RWPE1 (cell line): ENCODE measurements at regions not wholly inside any gene's neighbourhood (a gene's known extent, or its start where the extent isn't known, plus 50 kb on each side); places are given as distances from the start of the nearest gene placed in this dataset.

Source experiments
- CTCF ChIA-PET: fragments of 350-600 bp; sonication (Branson Sonifier 250); formaldehyde crosslinking; extraction: SDS; loops from one replicate; lab custom pipeline; 2021; lab: Yijun Ruan, JAX
- POLR2A ChIA-PET: fragments of 400-600 bp; formaldehyde crosslinking; extraction: SDS; loops from one replicate; lab custom pipeline; 2020; ENCODE audit warnings: antibody characterized with exemption; ENCODE audit not compliant: low non-redundant PET; lab: Yijun Ruan, JAX
- DNase-seq: peaks from one replicate; pipeline ENCODE4 v3.0.0; 2012; ENCODE audit warnings: low spot score
- H3K27ac ChIP-seq: fragments of 450-650 bp; 2 replicates; pipeline ENCODE4 v1.5.1; 2017
- CTCF ChIP-seq: fragments of 450-650 bp; conservative IDR thresholded peaks from 2 replicates; pipeline ENCODE4 v1.5.1; 2017; ENCODE audit warnings: low read depth, mild to moderate bottlenecking

GRCh38 chr12:114213055-114213581, 192.8 kb downstream of the TBX5 start:
- CTCF ChIA-PET = no interaction called here
- POLR2A ChIA-PET = no interaction called here
- TF ChIP-seq CTCF = no peak
- H3K27ac ChIP-seq = no peak overlapping the region
- no peak for DNase-seq

DNA sequence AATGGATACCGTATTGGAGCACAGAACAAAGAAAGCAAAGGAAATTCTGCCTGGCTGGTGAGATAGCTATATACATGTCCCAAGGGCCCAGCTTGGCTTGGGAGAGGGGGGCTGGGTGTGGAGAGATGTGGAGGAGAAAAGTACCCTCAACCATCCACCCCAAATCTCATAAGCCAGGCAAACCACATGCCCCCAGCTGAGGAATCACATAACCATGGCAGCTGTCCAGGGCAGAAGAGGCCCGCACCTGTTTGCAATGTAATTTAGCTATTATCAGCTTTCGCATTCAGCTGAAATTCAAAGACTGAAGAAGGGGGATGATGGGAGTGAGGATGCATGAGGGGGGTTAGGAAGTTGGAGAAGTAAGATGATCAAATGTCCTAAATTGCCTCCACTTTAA, 196.1 kb downstream of the TBX5 start:
- no peak for DNase-seq
- no peak for TF ChIP-seq CTCF
- ChIA-PET CTCF (no interaction called here), POLR2A (no interaction called here)
- H3K27ac ChIP-seq = no peak overlapping the region

DNA sequence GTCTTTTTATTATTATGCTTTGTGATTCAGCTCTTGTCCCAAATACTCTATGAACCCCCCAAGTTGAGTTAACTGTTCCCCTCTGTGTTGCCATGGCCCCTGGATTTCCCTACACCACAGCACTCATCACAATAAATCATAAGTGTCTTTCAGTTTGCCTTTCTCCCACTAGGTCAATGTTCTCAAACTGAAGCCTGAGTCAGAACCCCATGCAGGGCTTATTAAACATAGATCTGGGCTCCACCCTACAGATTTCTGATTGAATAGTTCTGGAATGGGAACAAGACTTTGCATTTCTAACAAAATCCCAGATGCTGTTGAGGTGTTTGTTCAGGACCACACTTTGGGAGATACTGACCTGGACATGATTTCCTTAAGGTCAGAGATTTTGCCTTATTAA, 199.4 kb downstream of the TBX5 start:
- no peak for DNase-seq
- POLR2A ChIA-PET = no interaction called here
- TF ChIP-seq CTCF = no peak
- H3K27ac ChIP-seq = no peak overlapping the region
- CTCF ChIA-PET = no interaction called here

DNA sequence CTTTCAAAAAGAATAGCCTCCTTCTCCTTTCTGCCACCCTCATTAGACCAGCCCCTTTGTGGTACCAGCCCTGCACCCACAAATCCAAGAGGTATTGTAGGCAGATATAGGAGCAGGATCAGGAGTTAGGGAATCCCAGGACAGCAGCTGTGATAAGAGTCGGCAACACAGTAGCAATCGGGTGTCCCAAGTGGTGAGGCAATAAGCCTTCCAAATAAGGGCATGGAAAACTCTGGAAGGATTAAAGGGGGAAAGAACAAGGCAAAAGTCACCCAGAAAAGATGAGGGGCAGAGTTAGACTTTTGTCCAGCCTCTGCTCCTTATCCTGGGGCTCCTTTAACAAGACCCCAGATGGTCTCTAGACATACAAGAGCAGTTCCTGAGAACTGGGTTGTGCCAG, 204.2 kb downstream of the TBX5 start:
- no peak overlapping the region for H3K27ac ChIP-seq
- CTCF ChIA-PET = no interaction called here
- DNase-seq = no peak
- POLR2A ChIA-PET = no interaction called here
- no peak for TF ChIP-seq CTCF

DNA sequence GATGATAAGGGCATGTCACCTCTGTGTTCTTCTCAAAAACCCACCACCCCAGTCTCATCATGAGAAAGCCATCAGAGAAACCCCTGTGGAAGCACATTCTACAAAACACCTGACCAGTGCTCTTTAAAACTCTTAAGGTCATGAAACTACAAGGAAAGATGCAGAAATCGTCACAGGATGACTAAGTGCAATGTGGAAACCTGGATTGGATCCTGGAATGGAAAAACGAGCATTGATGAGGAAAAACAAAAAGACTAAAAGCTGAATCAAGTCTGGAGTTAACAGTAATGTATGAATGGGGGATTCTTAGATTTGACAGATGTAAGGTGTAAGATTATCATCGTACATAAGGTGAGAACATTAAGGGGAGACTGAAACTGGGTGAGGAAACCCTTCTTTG, 211.0 kb downstream of the TBX5 start:
- H3K27ac ChIP-seq = no peak overlapping the region
- TF ChIP-seq CTCF = no peak
- DNase-seq = no peak
- POLR2A ChIA-PET = no interaction called here
- CTCF ChIA-PET = no interaction called here

GRCh38 chr12:114194066-114194465, 211.9 kb downstream of the TBX5 start:
- no peak for DNase-seq
- H3K27ac ChIP-seq = no peak overlapping the region
- ChIA-PET CTCF (no interaction called here), POLR2A (no interaction called here)
- no peak for TF ChIP-seq CTCF

GRCh38 chr12:114193474-114193873, 212.5 kb downstream of the TBX5 start:
- TF ChIP-seq CTCF = no peak
- DNase-seq = no peak
- ChIA-PET CTCF (no interaction called here), POLR2A (no interaction called here)
- H3K27ac ChIP-seq = no peak overlapping the region
